ENCODE measurements at regions not wholly inside any gene's neighbourhood (a gene's known extent, or its start where the extent isn't known, plus 50 kb on each side); places are given as distances from the start of the nearest gene placed in this dataset.

GRCh38 chr15:93553167-93553935, 464.3 kb upstream of the RGMA start:
- Histone ChIP-seq H3K36me3 (ENCODE audit: low read depth, missing control alignments) (no peaks in the 10 kb centered on the region), H3K27ac (no peak overlapping the region), H3K9me3 (no peaks in the 10 kb centered on the region), H3K27me3 (no peaks in the 10 kb centered on the region), H3K4me1 (no peaks in the 10 kb centered on the region), H3K4me3 (no peak overlapping the region)
- TF ChIP-seq, protein P1, sequence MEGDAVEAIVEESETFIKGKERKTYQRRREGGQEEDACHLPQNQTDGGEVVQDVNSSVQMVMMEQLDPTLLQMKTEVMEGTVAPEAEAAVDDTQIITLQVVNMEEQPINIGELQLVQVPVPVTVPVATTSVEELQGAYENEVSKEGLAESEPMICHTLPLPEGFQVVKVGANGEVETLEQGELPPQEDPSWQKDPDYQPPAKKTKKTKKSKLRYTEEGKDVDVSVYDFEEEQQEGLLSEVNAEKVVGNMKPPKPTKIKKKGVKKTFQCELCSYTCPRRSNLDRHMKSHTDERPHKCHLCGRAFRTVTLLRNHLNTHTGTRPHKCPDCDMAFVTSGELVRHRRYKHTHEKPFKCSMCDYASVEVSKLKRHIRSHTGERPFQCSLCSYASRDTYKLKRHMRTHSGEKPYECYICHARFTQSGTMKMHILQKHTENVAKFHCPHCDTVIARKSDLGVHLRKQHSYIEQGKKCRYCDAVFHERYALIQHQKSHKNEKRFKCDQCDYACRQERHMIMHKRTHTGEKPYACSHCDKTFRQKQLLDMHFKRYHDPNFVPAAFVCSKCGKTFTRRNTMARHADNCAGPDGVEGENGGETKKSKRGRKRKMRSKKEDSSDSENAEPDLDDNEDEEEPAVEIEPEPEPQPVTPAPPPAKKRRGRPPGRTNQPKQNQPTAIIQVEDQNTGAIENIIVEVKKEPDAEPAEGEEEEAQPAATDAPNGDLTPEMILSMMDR (IDR thresholded peaks at IDR 0.05), result no peak
- TF ChIP-seq POLR2A (IDR thresholded peaks at IDR 0.05), result no peak
- intact Hi-C loops (cut with DNase I; ENCODE audit: low total_unique reads), result no loop called here
- 51 to 56% methylated on average over 3 of the region's 3 CpGs for WGBS, 2 donors
- no peak for DNase-seq

DNA sequence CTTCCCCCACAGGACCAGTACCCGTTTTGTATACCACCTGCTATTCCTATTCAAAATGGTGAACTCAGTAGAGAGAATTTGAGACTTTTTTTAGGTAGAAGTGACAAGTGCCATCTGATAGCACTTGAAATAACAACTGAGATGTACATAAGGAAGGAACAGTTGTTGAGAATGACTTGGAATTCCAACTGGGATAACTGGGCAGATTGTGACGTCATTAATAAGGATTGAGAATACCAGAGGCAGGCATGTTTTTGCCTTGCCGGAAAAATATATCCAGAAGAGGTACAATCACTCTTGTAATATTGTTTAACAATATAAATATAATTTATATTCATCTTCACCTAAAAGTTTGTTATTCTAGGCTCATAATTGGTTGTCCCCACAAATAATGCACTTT, 454.1 kb upstream of the RGMA start:
- no peak for DNase-seq
- intact Hi-C loops (cut with DNase I; ENCODE audit: low total_unique reads), result no loop called here
- no peaks in the 10 kb centered on the region for H3K36me3 ChIP-seq (ENCODE audit: low read depth, missing control alignments)
- no peak overlapping the region for H3K4me3 ChIP-seq
- no peaks in the 10 kb centered on the region for H3K27me3 ChIP-seq
- H3K27ac ChIP-seq, result no peak overlapping the region
- WGBS, 2 donors, result 84 to 86% methylated on average over 3 of the region's 3 CpGs
- H3K9me3 ChIP-seq, result no peaks in the 10 kb centered on the region
- no peaks in the 10 kb centered on the region for H3K4me1 ChIP-seq
- no peak for TF ChIP-seq POLR2A (IDR thresholded peaks at IDR 0.05)
- TF ChIP-seq, protein P1 (IDR thresholded peaks at IDR 0.05), result no peak

GRCh38 chr15:93527374-93528050, 438.5 kb upstream of the RGMA start:
- WGBS, 2 donors, result 78 to 87% methylated on average over 5 of the region's 5 CpGs
- no peak for TF ChIP-seq POLR2A (IDR thresholded peaks at IDR 0.05)
- TF ChIP-seq, protein P1 (IDR thresholded peaks at IDR 0.05), result no peak
- Histone ChIP-seq H3K4me3 (no peak overlapping the region), H3K36me3 (ENCODE audit: low read depth, missing control alignments) (no peaks in the 10 kb centered on the region), H3K27ac (no peak overlapping the region), H3K4me1 (no peaks in the 10 kb centered on the region), H3K27me3 (no peaks in the 10 kb centered on the region), H3K9me3 (no peaks in the 10 kb centered on the region)
- DNase-seq, result no peak
- intact Hi-C loops (cut with DNase I; ENCODE audit: low total_unique reads), result no loop called here

- 72 to 81% methylated on average over 5 to 6 of the region's 6 CpGs for WGBS, 2 donors
- no peak for DNase-seq
- no peaks in the 10 kb centered on the region for H3K27me3 ChIP-seq
- no peaks in the 10 kb centered on the region for H3K36me3 ChIP-seq (ENCODE audit: low read depth, missing control alignments)
- intact Hi-C loops (cut with DNase I; ENCODE audit: low total_unique reads), result no loop called here
- H3K4me1 ChIP-seq, result no peaks in the 10 kb centered on the region
- H3K4me3 ChIP-seq, result no peak overlapping the region
- TF ChIP-seq POLR2A (IDR thresholded peaks at IDR 0.05), result no peak
- TF ChIP-seq, protein P1 (IDR thresholded peaks at IDR 0.05), result no peak
- no peak overlapping the region for H3K27ac ChIP-seq
- H3K9me3 ChIP-seq, result no peaks in the 10 kb centered on the region
Measured at GRCh38 chr15:93524432-93524831, 435.4 kb upstream of the RGMA start.

Data from testis (tissue), 2 donors.